H9 (cell line): ENCODE measurements at regions not wholly inside any gene's neighbourhood (a gene's known extent, or its start where the extent isn't known, plus 50 kb on each side); places are given as distances from the start of the nearest gene placed in this dataset.
A peak's percentile ranks its signal among the peaks of the same experiment; 100 is the strongest.
"Not testable (repeated sequence)": the region's sequence is repeated elsewhere in the genome, so short reads cannot be mapped to it uniquely, and the experiment has no call there.

Experiments
- DNase-seq: peaks from one replicate; pipeline ENCODE4 v3.0.0-alpha.2; 2017
- H2AFZ ChIP-seq: one replicate; pipeline ENCODE4 v1.6.1; 2013; ENCODE audit warnings: mild to moderate bottlenecking, low read length, control low read depth, moderate library complexity
- H2AK5ac ChIP-seq: 2 replicates; pipeline ENCODE4 v1.6.1; 2013; ENCODE audit warnings: low read length, control low read depth, mixed read lengths; ENCODE audit not compliant: insufficient read length
- H2BK120ac ChIP-seq: one replicate; pipeline ENCODE4 v1.6.1; 2013; ENCODE audit warnings: low read depth, mild to moderate bottlenecking, low read length, control low read depth, inconsistent platforms; ENCODE audit not compliant: poor library complexity, severe bottlenecking
- H2BK12ac ChIP-seq: 2 replicates; pipeline ENCODE4 v1.6.1; 2013; ENCODE audit warnings: low read length, control low read depth, mixed read lengths, low read depth; ENCODE audit not compliant: insufficient read length
- H2BK15ac ChIP-seq: 2 replicates; pipeline ENCODE4 v1.6.1; 2013; ENCODE audit warnings: low read depth, low read length, control low read depth
- H2BK20ac ChIP-seq: one replicate; pipeline ENCODE4 v1.6.1; 2013; ENCODE audit warnings: low read depth, mild to moderate bottlenecking, low read length, control low read depth, inconsistent platforms; ENCODE audit not compliant: poor library complexity, severe bottlenecking
- H2BK5ac ChIP-seq: 2 replicates; pipeline ENCODE4 v1.6.1; 2013; ENCODE audit warnings: low read length, control low read depth, mixed read lengths; ENCODE audit not compliant: insufficient read length
- H3K14ac ChIP-seq: 2 replicates; pipeline ENCODE4 v1.6.1; 2013; ENCODE audit warnings: low read length, control low read depth; ENCODE audit not compliant: insufficient read depth
- H3K18ac ChIP-seq: 2 replicates; pipeline ENCODE4 v1.6.1; 2013; ENCODE audit warnings: low read depth, mild to moderate bottlenecking, mixed read lengths, low read length, control low read depth; ENCODE audit not compliant: insufficient read length
- H3K23ac ChIP-seq: 2 replicates; pipeline ENCODE4 v1.6.1; 2013; ENCODE audit warnings: low read length, control low read depth, mixed read lengths, low read depth; ENCODE audit not compliant: insufficient read length
- H3K23me2 ChIP-seq: 2 replicates; pipeline ENCODE4 v1.6.1; 2013; ENCODE audit warnings: low read depth, mild to moderate bottlenecking, mixed read lengths, low read length, control low read depth; ENCODE audit not compliant: insufficient read length, poor library complexity, severe bottlenecking
- H3K27ac ChIP-seq: 2 replicates; pipeline ENCODE4 v1.5.1; 2013; ENCODE audit warnings: low read length, control low read depth, mixed read lengths, low read depth; ENCODE audit not compliant: insufficient read length
- H3K27me3 ChIP-seq: 2 replicates; pipeline ENCODE4 v1.6.1; 2013; ENCODE audit warnings: low read length, control low read depth, inconsistent platforms; ENCODE audit not compliant: insufficient read depth
- H3K4ac ChIP-seq: 2 replicates; pipeline ENCODE4 v1.6.1; 2013; ENCODE audit warnings: low read depth, mild to moderate bottlenecking, control low read depth, inconsistent platforms, low read length, moderate library complexity
- H3K4me1 ChIP-seq: 2 replicates; pipeline ENCODE4 v1.6.1; 2013; ENCODE audit warnings: low read length, control low read depth, inconsistent platforms; ENCODE audit not compliant: insufficient read depth
- H3K4me2 ChIP-seq: 2 replicates; pipeline ENCODE4 v1.6.1; 2013; ENCODE audit warnings: low read length, control low read depth, mixed read lengths; ENCODE audit not compliant: insufficient read length, insufficient read depth
- H3K56ac ChIP-seq: 2 replicates; pipeline ENCODE4 v1.6.1; 2013; ENCODE audit warnings: low read depth, mild to moderate bottlenecking, mixed read lengths, low read length, control low read depth; ENCODE audit not compliant: insufficient read length
- H3K79me1 ChIP-seq: 2 replicates; pipeline ENCODE4 v1.6.1; 2013; ENCODE audit warnings: low read depth, mild to moderate bottlenecking, moderate library complexity, low read length, control low read depth, inconsistent platforms; ENCODE audit not compliant: insufficient read depth, poor library complexity, severe bottlenecking
- H3K79me2 ChIP-seq: 2 replicates; pipeline ENCODE4 v1.6.1; 2013; ENCODE audit warnings: low read length, control low read depth, inconsistent platforms; ENCODE audit not compliant: insufficient read depth
- H3K9ac ChIP-seq: 2 replicates; pipeline ENCODE4 v1.6.1; 2013; ENCODE audit warnings: low read length, control low read depth, mixed read lengths; ENCODE audit not compliant: insufficient read length; ENCODE audit errors: extremely low read depth
- H3K9me3 ChIP-seq: one replicate; pipeline ENCODE4 v1.6.1; 2013; ENCODE audit warnings: low read depth, low read length, inconsistent platforms; ENCODE audit not compliant: control insufficient read depth
- H3T11ph ChIP-seq: one replicate; pipeline ENCODE4 v1.6.1; 2013; ENCODE audit warnings: mild to moderate bottlenecking, low read length, control low read depth, inconsistent platforms
- H4K20me1 ChIP-seq: one replicate; pipeline ENCODE4 v1.6.1; 2013; ENCODE audit not compliant: control insufficient read depth, insufficient read length, insufficient read depth
- H4K5ac ChIP-seq: 2 replicates; pipeline ENCODE4 v1.6.1; 2013; ENCODE audit warnings: low read depth, mild to moderate bottlenecking, mixed read lengths, low read length, control low read depth; ENCODE audit not compliant: insufficient read length
- H4K8ac ChIP-seq: replicated peaks from 2 replicates; pipeline ENCODE4 v1.6.1; 2013; ENCODE audit warnings: low read length, control low read depth, mixed read lengths, low read depth; ENCODE audit not compliant: insufficient read length
- H4K91ac ChIP-seq: 2 replicates; pipeline ENCODE4 v1.6.1; 2013; ENCODE audit warnings: low read depth, mild to moderate bottlenecking, moderate library complexity, mixed read lengths, low read length, control low read depth; ENCODE audit not compliant: insufficient read length
- H3K27ac Mint-ChIP-seq, 3 experiments: 2 replicates in 2 of 3; 3 replicates in 1 of 3; pipeline ENCODE4 v1.8.0; 2020 to 2021; ENCODE audit warnings: mixed read lengths in 3 of 3, mild to moderate bottlenecking in 1 of 3, moderate library complexity in 1 of 3
- H3K27me3 Mint-ChIP-seq: 2 replicates; pipeline ENCODE4 v1.8.0; 2021; ENCODE audit warnings: low read depth, mild to moderate bottlenecking, moderate library complexity, mixed read lengths
- H3K36me3 Mint-ChIP-seq, 3 experiments: 2 replicates in 2 of 3; 3 replicates in 1 of 3; pipeline ENCODE4 v1.8.0; 2020 to 2021; ENCODE audit warnings: low read depth in 3 of 3, mixed read lengths in 3 of 3; ENCODE audit not compliant: insufficient read depth in 1 of 3
- H3K4me1 Mint-ChIP-seq, 2 experiments: 2 replicates each; pipeline ENCODE4 v1.8.0; 2020; ENCODE audit warnings: mixed read lengths in 2 of 2
- H3K4me3 Mint-ChIP-seq, 2 experiments: 2 replicates in 1 of 2; 3 replicates in 1 of 2; pipeline ENCODE4 v1.8.0; 2020 to 2021; ENCODE audit warnings: mild to moderate bottlenecking in 2 of 2, mixed read lengths in 2 of 2, moderate library complexity in 1 of 2
- H3K9me3 Mint-ChIP-seq, 2 experiments: 2 replicates in 1 of 2; 3 replicates in 1 of 2; pipeline ENCODE4 v1.8.0; 2020; ENCODE audit warnings: mild to moderate bottlenecking in 2 of 2, mixed read lengths in 2 of 2, moderate library complexity in 1 of 2
- WGBS: extraction: QIAGEN DNeasy Blood & Tissue Kit; methylation state at CpG from one replicate; pipeline ENCODE4 v1.1.7; 2013; ENCODE audit warnings: missing lambda C conversion rate, low lambda C conversion rate, mixed read lengths; ENCODE audit not compliant: insufficient read length; ENCODE audit errors: extremely low coverage; 5-methylcytosine and 5-hydroxymethylcytosine counted together
- TF ChIP-seq, protein P1 (sequence below): fragments of 200-600 bp; sonication (generic); conservative IDR thresholded peaks from 3 replicates; pipeline ENCODE4 v1.8.0; 2021; ENCODE audit warnings: antibody characterized with exemption, mild to moderate bottlenecking

DNA sequence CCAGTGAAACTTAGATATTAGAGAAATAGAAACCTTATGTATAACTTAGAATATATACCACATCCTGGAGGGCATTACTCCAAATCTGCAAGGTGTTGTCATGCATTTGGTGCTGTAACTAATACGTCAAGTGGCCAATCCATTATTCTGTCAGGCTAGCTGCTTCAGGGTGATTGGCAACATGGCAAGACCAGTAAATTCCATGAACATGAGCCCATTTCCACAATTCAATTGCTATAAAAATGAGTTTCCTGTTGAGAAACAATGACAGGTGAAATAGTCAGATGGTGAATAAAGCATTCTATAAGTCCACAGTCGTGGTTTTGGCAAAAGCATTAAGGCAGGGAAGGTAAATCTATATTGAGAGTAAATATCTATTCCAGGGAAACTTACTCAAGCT, 566.0 kb downstream of the ADGRL2 start:
- H2BK120ac ChIP-seq, result no peak overlapping the region
- H4K91ac ChIP-seq, result no peak overlapping the region
- H2BK20ac ChIP-seq, result no peak overlapping the region
- H2AK5ac ChIP-seq, result no peak overlapping the region
- H3K79me2 ChIP-seq, result no peaks in the 10 kb centered on the region; the same call in 1 of the 2 replicates
- H2BK5ac ChIP-seq, result no peak overlapping the region
- H3K36me3 Mint-ChIP-seq, result no peaks in the 10 kb centered on the region
- no peak overlapping the region for H2AFZ ChIP-seq
- H3K79me1 ChIP-seq, result no peaks in the 10 kb centered on the region
- DNase-seq, result no peak
- H3K56ac ChIP-seq, result no peak overlapping the region
- H3K14ac ChIP-seq, result no peak overlapping the region
- H3K4ac ChIP-seq, result no peak overlapping the region
- H3K4me2 ChIP-seq, result no peak overlapping the region
- H3K9ac ChIP-seq, result no peak overlapping the region
- no peak overlapping the region for H4K8ac ChIP-seq
- no peak overlapping the region for H3K27ac ChIP-seq
- peaks cover 7 to 9% of the 10 kb centered on the region in 2 experiments for H3K4me1 Mint-ChIP-seq
- H2BK12ac ChIP-seq, result no peak overlapping the region
- H2BK15ac ChIP-seq, result no peak overlapping the region
- H3K9me3 Mint-ChIP-seq, result no peaks in the 10 kb centered on the region
- TF ChIP-seq, protein P1, sequence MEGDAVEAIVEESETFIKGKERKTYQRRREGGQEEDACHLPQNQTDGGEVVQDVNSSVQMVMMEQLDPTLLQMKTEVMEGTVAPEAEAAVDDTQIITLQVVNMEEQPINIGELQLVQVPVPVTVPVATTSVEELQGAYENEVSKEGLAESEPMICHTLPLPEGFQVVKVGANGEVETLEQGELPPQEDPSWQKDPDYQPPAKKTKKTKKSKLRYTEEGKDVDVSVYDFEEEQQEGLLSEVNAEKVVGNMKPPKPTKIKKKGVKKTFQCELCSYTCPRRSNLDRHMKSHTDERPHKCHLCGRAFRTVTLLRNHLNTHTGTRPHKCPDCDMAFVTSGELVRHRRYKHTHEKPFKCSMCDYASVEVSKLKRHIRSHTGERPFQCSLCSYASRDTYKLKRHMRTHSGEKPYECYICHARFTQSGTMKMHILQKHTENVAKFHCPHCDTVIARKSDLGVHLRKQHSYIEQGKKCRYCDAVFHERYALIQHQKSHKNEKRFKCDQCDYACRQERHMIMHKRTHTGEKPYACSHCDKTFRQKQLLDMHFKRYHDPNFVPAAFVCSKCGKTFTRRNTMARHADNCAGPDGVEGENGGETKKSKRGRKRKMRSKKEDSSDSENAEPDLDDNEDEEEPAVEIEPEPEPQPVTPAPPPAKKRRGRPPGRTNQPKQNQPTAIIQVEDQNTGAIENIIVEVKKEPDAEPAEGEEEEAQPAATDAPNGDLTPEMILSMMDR, result no peak
- no peak overlapping the region for H4K5ac ChIP-seq
- H3K23me2 ChIP-seq, result no peaks in the 10 kb centered on the region
- H3K18ac ChIP-seq, result no peak overlapping the region
- no peak overlapping the region for H3K4me3 Mint-ChIP-seq
- no peaks in the 10 kb centered on the region for H3K27me3 Mint-ChIP-seq
- H3K4me1 ChIP-seq, result no peaks in the 10 kb centered on the region
- H3T11ph ChIP-seq, result no peak overlapping the region
- WGBS, result no CpG with 5 or more reads among the region's 2 CpGs
- no peak overlapping the region for H3K23ac ChIP-seq
- H3K27ac Mint-ChIP-seq, result no peak overlapping the region; a peak in 1 of 7 replicates
- H3K9me3 ChIP-seq, result no peaks in the 10 kb centered on the region
- no peaks in the 10 kb centered on the region for H4K20me1 ChIP-seq
- no peaks in the 10 kb centered on the region for H3K27me3 ChIP-seq

DNA sequence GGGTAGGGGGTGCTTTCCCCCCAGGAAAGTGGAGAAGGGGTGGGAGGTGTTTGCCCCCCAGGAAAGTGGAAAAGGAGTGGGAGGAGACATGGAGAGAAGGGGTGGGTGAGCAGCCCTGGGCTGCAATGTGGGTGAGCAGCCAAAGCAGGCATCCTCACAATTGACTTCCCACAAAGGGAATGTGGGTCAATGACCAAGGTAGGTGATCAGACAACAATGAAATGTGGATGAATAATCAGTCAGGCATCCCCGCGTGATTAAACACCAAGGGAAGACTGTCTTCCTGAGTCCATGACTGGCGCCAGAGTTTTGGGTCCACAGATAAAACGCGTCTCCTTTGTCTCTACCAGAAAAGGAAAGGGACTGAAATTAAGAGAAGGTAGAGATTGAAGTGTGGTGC, 558.8 kb downstream of the ADGRL2 start:
- H3K23me2 ChIP-seq, H2BK12ac ChIP-seq, H3K14ac ChIP-seq, H3K9me3 Mint-ChIP-seq, H3K4me2 ChIP-seq, H3K9me3 ChIP-seq, H3K9ac ChIP-seq, H3K4me3 Mint-ChIP-seq, H3K36me3 Mint-ChIP-seq, H3K79me2 ChIP-seq, H3K4me1 ChIP-seq, H4K91ac ChIP-seq, H4K8ac ChIP-seq, H3K56ac ChIP-seq, H2AFZ ChIP-seq, H2BK15ac ChIP-seq, H4K20me1 ChIP-seq, H3K27me3 Mint-ChIP-seq, H3K79me1 ChIP-seq, H3K18ac ChIP-seq, DNase-seq, H3K23ac ChIP-seq, H2BK5ac ChIP-seq, H2AK5ac ChIP-seq, H2BK20ac ChIP-seq, H3K27me3 ChIP-seq, H3K4ac ChIP-seq, H3K27ac ChIP-seq, H3T11ph ChIP-seq, H4K5ac ChIP-seq, H2BK120ac ChIP-seq: not testable (repeated sequence)
- peak overlapping the region in 1 of 3 experiments; percentile 27; a peak in 2 of 7 replicates for H3K27ac Mint-ChIP-seq
- peaks cover 10 to 16% of the 10 kb centered on the region in 2 experiments for H3K4me1 Mint-ChIP-seq
- WGBS, result no CpG with 5 or more reads among the region's 5 CpGs
